Skeletal muscle satellite cell (primary cell): ENCODE measurements at regions not wholly inside any gene's neighbourhood (a gene's known extent, or its start where the extent isn't known, plus 50 kb on each side); places are given as distances from the start of the nearest gene placed in this dataset.

ENCODE experiments used
- H3K27me3 ChIP-seq: 2 replicates; pipeline ENCODE4 v1.7.0; 2013; ENCODE audit warnings: low read length; ENCODE audit not compliant: control insufficient read depth, insufficient read depth
- H3K36me3 ChIP-seq: 2 replicates; pipeline ENCODE4 v1.7.0; 2013; ENCODE audit warnings: mild to moderate bottlenecking, control low read depth, low read length; ENCODE audit not compliant: insufficient read depth
- H3K4me1 ChIP-seq: 2 replicates; pipeline ENCODE4 v1.7.0; 2013; ENCODE audit warnings: low read length; ENCODE audit not compliant: control insufficient read depth, insufficient read depth
- H3K4me2 ChIP-seq: 2 replicates; pipeline ENCODE4 v1.7.0; 2013; ENCODE audit warnings: mild to moderate bottlenecking, low read length
- H3K4me3 ChIP-seq: 2 replicates; pipeline ENCODE4 v1.7.0; 2013; ENCODE audit warnings: low read length
- H3K9ac ChIP-seq: 2 replicates; pipeline ENCODE4 v1.7.0; 2013; ENCODE audit warnings: mild to moderate bottlenecking, low read depth, low read length, moderate library complexity
- H3K9me3 ChIP-seq: replicated peaks from 2 replicates; pipeline ENCODE4 v1.7.0; 2013; ENCODE audit warnings: mild to moderate bottlenecking, control low read depth, low read length

DNA sequence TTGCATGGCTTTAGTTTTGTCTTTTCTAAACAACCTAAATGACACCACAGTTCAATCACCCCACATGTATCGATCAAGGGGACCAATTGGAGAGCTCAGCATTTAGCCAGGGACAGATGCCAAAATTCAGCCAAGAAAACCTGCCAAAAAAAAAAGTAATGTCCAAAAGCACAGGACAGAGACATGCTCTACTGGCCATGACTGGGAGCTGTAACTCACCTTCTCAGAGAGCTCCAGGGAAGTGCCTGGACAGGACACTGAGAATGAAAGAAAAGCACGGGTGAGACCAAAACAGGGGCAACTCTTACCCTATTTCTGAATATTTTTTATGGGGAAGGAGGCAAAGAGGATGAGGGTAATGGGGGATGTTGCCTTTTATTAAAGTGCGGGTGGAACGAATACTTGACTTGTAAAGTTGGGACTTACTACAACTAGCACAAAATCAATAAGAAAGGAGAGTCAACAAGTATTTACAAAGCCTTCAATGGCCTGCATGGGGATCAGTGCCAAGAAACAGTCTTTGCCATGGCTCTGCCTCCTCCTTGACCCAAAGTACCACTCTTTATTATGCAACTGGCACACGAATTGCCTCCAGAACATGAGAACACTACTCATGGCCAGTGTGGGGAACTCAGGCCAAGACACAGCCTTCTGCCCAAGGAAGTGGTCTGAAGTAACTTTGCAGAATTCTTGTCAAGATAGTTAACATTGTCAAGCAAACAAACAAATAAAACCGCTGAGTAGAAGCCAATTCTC, 72.9 kb upstream of the HK2 start:
- H3K27me3 ChIP-seq = no peaks in the 10 kb centered on the region

GRCh38 chr2:74762789-74763188, 71.1 kb upstream of the HK2 start:
- no peak overlapping the region for H3K4me3 ChIP-seq
- H3K27me3 ChIP-seq = no peaks in the 10 kb centered on the region
- H3K4me1 ChIP-seq = peaks cover 17% of the 10 kb centered on the region
- no peak overlapping the region for H3K4me2 ChIP-seq
- H3K9ac ChIP-seq = no peak overlapping the region
- H3K9me3 ChIP-seq = no peaks in the 10 kb centered on the region
- no peaks in the 10 kb centered on the region for H3K36me3 ChIP-seq

More for the DNA sequence above, 72.9 kb upstream of the HK2 start:
- Histone ChIP-seq H3K9ac (no peak overlapping the region), H3K9me3 (peaks cover 6% of the 10 kb centered on the region), H3K4me2 (no peak overlapping the region), H3K4me1 (peaks cover 17% of the 10 kb centered on the region), H3K36me3 (no peaks in the 10 kb centered on the region), H3K4me3 (no peak overlapping the region)

- no peak overlapping the region for H3K4me3 ChIP-seq
- H3K4me1 ChIP-seq = peaks cover 17% of the 10 kb centered on the region
- no peaks in the 10 kb centered on the region for H3K36me3 ChIP-seq
- no peaks in the 10 kb centered on the region for H3K9me3 ChIP-seq
- no peak overlapping the region for H3K4me2 ChIP-seq
- H3K27me3 ChIP-seq = no peaks in the 10 kb centered on the region
- no peak overlapping the region for H3K9ac ChIP-seq
Observed at GRCh38 chr2:74763962-74764428, 69.9 kb upstream of the HK2 start.

DNA sequence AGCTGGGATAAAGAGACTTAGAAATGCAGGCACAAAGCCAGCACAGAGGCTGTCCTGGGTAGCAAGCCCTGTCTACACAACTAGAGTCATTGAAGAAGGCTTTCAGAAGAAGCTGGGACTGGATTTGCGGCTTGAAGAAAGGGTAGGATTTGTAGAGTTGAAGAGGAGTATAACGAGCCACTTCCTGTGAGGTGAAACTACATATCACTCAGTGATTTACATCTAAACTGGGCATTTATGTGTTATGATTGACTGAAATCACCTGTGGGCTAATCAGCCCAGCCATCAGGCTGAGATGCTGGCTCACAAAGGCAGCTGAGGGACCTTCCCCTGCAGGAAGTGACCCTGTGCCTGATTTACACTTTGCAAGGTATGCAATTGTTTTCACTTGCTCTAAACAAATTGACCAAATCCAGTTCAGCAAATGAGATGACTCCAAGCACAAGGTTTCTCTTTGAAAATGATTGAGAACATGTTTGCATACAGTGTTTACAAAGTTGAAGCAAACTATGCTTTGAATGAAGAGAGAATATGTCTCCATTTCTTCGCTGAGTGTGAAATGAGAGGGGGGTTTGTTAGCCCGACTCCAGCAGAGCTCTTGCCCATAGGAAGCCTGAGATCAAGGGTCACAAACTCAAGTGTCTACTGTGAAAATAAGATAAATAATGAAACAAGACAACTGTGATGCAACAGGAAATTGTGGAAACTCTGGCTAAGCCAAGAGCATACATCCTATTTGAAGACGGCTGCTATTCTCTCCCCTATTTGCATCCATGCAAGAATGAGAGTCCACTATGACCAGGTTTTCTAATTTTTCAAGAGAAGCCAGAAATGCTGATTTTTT, 69.3 kb upstream of the HK2 start:
- H3K9ac ChIP-seq = no peak overlapping the region
- H3K27me3 ChIP-seq = no peaks in the 10 kb centered on the region
- no peak overlapping the region for H3K4me3 ChIP-seq
- peaks cover 15% of the 10 kb centered on the region for H3K4me1 ChIP-seq
- H3K36me3 ChIP-seq = no peaks in the 10 kb centered on the region
- H3K4me2 ChIP-seq = no peak overlapping the region
- H3K9me3 ChIP-seq = no peaks in the 10 kb centered on the region

DNA sequence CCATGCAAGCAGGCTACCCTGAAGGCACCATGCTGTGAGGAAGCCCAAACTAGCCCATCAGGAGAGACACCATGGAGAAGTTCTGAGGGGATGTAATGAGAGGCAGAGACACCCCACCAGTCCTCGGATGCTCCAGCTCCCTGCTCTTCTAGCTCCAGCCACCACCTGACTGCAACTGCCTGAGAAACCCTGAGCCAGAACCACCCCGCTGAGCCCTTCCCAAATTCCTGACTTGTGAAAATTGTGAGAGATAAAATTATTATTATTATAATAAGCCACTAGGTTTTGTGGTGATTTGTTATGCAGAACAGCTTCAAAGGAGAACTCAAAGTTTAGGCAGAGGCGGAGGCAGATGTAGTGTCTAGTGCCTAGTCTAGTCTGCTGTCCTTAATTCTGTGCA, 67.1 kb upstream of the HK2 start:
- H3K27me3 ChIP-seq = no peaks in the 10 kb centered on the region
- no peak overlapping the region for H3K4me3 ChIP-seq
- H3K4me1 ChIP-seq = no peaks in the 10 kb centered on the region
- H3K9ac ChIP-seq = no peak overlapping the region
- H3K4me2 ChIP-seq = no peak overlapping the region
- no peaks in the 10 kb centered on the region for H3K9me3 ChIP-seq
- H3K36me3 ChIP-seq = no peaks in the 10 kb centered on the region

DNA sequence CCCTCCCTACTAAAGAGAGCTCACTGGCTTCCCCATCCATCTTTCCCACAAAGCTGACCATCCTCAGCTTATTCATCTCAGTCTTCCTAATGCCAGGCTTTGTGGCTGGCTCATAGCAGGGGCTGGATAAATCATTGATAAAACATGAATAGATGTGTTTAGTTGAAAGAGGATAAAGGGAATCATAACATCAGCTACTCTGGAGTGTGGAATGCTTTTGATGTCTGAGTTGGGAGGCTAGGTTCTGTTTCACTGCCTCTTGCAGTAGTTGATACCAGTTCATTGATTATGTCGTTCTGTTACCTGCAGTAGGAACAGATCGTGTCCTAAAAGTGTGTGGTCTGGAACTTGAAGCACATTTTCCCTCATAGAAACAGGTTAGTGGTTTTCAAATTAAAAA, 66.3 kb upstream of the HK2 start:
- Histone ChIP-seq H3K36me3 (no peaks in the 10 kb centered on the region), H3K4me1 (no peaks in the 10 kb centered on the region), H3K9me3 (no peaks in the 10 kb centered on the region), H3K27me3 (no peaks in the 10 kb centered on the region), H3K4me3 (no peak overlapping the region), H3K4me2 (no peak overlapping the region), H3K9ac (no peak overlapping the region)

DNA sequence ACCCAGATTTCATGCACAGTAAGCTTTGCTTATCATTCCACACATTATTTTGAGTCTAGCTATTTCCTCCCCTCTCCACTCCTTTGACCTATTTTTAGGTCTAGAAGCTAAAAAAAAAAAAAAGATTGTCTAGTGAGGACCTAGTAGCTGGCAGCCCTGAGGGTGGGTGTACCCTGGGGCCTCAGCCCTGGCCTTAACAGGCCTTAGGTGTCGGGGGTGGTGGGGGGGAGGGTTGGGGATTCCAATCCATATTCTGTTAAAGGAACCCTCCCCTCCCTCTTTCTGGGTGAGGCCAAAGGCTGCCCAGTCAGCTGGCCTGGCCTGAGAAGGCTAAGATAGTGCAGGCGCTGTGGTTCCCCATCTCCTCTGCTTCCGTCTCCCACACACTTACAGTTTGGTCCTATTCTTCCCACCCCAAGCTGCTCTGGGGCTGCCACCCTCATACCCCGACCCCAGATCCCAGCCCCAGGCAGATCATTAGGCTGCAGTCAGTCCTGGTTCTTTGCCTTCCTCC, 65.5 kb upstream of the HK2 start:
- H3K9me3 ChIP-seq = no peaks in the 10 kb centered on the region
- H3K4me3 ChIP-seq = no peak overlapping the region
- H3K27me3 ChIP-seq = no peaks in the 10 kb centered on the region
- no peaks in the 10 kb centered on the region for H3K4me1 ChIP-seq
- no peaks in the 10 kb centered on the region for H3K36me3 ChIP-seq
- no peak overlapping the region for H3K9ac ChIP-seq
- no peak overlapping the region for H3K4me2 ChIP-seq

DNA sequence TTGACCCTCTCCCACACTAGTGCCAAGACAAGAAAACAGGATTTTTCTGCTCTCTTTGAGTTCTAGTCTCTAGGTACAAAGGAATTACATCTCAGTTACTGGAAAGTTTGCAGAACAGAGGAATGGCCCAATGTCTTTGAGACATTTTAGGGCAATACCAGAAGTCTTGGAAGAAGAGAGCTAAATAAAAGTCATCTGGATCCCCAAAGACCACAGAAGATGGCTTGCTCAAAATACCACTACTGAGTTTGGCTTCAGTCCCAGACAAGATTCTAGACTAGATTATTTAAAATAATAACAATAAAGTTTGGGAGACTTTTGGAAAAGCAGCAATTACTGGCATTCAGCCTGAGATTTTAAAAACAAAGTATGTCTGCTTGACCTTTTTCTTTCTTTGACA, 61.9 kb upstream of the HK2 start:
- no peaks in the 10 kb centered on the region for H3K9me3 ChIP-seq
- H3K27me3 ChIP-seq = no peaks in the 10 kb centered on the region
- no peak overlapping the region for H3K9ac ChIP-seq
- no peaks in the 10 kb centered on the region for H3K4me1 ChIP-seq
- H3K36me3 ChIP-seq = no peaks in the 10 kb centered on the region
- H3K4me3 ChIP-seq = no peak overlapping the region
- no peak overlapping the region for H3K4me2 ChIP-seq

- Histone ChIP-seq H3K9ac (no peak overlapping the region), H3K9me3 (no peaks in the 10 kb centered on the region), H3K27me3 (peaks cover 8% of the 10 kb centered on the region), H3K4me1 (no peaks in the 10 kb centered on the region), H3K4me2 (no peak overlapping the region), H3K36me3 (no peaks in the 10 kb centered on the region), H3K4me3 (no peak overlapping the region)
Observed at GRCh38 chr2:74777161-74777900, 56.6 kb upstream of the HK2 start.

GRCh38 chr2:74778381-74779264, 55.3 kb upstream of the HK2 start:
- Histone ChIP-seq H3K4me2 (no peak overlapping the region), H3K27me3 (peaks cover 13% of the 10 kb centered on the region), H3K4me3 (no peak overlapping the region), H3K36me3 (no peaks in the 10 kb centered on the region), H3K4me1 (no peaks in the 10 kb centered on the region), H3K9ac (no peak overlapping the region), H3K9me3 (no peaks in the 10 kb centered on the region)

DNA sequence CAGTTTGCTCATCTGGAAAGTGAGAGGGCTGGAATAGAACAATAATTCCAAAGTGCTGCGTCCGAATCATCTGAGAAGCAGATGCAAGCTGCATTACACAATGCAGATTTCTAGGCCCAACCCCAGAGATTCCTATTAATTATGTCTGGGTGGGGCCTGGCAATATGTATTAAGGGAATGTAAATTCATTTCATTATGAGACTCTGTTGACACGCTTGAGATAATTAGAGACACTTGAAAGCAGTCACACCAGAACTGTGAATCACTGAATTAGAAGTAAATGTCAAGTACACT, 54.7 kb upstream of the HK2 start:
- no peaks in the 10 kb centered on the region for H3K36me3 ChIP-seq
- no peak overlapping the region for H3K9ac ChIP-seq
- H3K4me2 ChIP-seq = no peak overlapping the region
- no peak overlapping the region for H3K4me3 ChIP-seq
- peaks cover 19% of the 10 kb centered on the region for H3K27me3 ChIP-seq
- H3K4me1 ChIP-seq = no peaks in the 10 kb centered on the region
- no peaks in the 10 kb centered on the region for H3K9me3 ChIP-seq
